GM12878 (cell line): ENCODE measurements at regions not wholly inside any gene's neighbourhood (a gene's known extent, or its start where the extent isn't known, plus 50 kb on each side); places are given as distances from the start of the nearest gene placed in this dataset.

Experiments used
- ATAC-seq: fragments of 200-7000 bp; cut with Tn5 transposase; 3 replicates; pipeline ENCODE4 v1.9.1; 2020; ENCODE audit warnings: mild to moderate bottlenecking, moderate library complexity
- BruUV-seq: library from RNA; stranded (reverse); fragments of 400-500 nt; replicated peaks from 2 replicates; lab custom pipeline; 2021; lab: Mats Ljungman, UMichigan
- CTCF ChIA-PET: fragments of 300-600 bp; sonication (Branson Sonifier 250); formaldehyde crosslinking; extraction: SDS; loops from one replicate; lab custom pipeline; 2021; ENCODE audit warnings: inconsistent platforms; lab: Yijun Ruan, JAX
- POLR2A ChIA-PET: fragments of 350-600 bp; formaldehyde crosslinking; extraction: SDS; loops from one replicate; lab custom pipeline; 2021; ENCODE audit warnings: inconsistent platforms; lab: Charles Lee
- RAD21 ChIA-PET: fragments of 300-600 bp; sonication (Branson Sonifier 250); formaldehyde crosslinking; loops from one replicate; lab custom pipeline; 2023; ENCODE audit warnings: antibody characterized with exemption; ENCODE audit not compliant: unreplicated experiment; lab: Charles Lee
- SMC1A ChIA-PET: fragments of 300-600 bp; sonication (Branson Sonifier 250); formaldehyde crosslinking; loops from one replicate; lab custom pipeline; 2023; ENCODE audit not compliant: unreplicated experiment, uncharacterized antibody; lab: Charles Lee
- DNase-seq: peaks from one replicate; pipeline ENCODE4 v3.0.0-alpha.2; 2011; ENCODE audit warnings: low read depth, low spot score
- FAIRE-seq: peaks from 3 replicates; lab custom pipeline; 2011; peaks lifted over from hg19 to GRCh38; lab: Jason Lieb, UNC
- H2AFZ ChIP-seq: 2 replicates; pipeline ENCODE4 v1.6.0; 2011; ENCODE audit warnings: low read depth, low read length, control low read depth; ENCODE audit not compliant: control insufficient read depth
- H3K27ac ChIP-seq: 2 replicates; pipeline ENCODE4 v1.5.1; 2011; ENCODE audit warnings: control low read depth; ENCODE audit not compliant: control insufficient read depth, insufficient read depth
- H3K27me3 ChIP-seq, 2 experiments: replicated peaks in 1 of 2; 2 replicates each; pipeline versions ENCODE4 v1.6.0 to v1.6.1; 2011; ENCODE audit warnings: low read length in 1 of 2; ENCODE audit not compliant: control insufficient read depth in 2 of 2, insufficient read depth in 2 of 2
- H3K36me3 ChIP-seq, 2 experiments: 2 replicates each; pipeline ENCODE4 v1.5.1; 2011; ENCODE audit warnings: low read length in 1 of 2; ENCODE audit not compliant: control insufficient read depth in 2 of 2, insufficient read depth in 2 of 2
- H3K4me1 ChIP-seq: 2 replicates; pipeline ENCODE4 v1.6.1; 2011; ENCODE audit warnings: mild to moderate bottlenecking, low read length, moderate library complexity, mixed read lengths; ENCODE audit not compliant: control insufficient read depth, insufficient read depth
- H3K4me2 ChIP-seq: 2 replicates; pipeline ENCODE4 v1.6.0; 2011; ENCODE audit warnings: control low read depth; ENCODE audit not compliant: control insufficient read depth, insufficient read depth
- H3K4me3 ChIP-seq: fragments of 200-600 bp; sonication (generic); 2 replicates; pipeline ENCODE4 v1.5.1; 2016
- H3K79me2 ChIP-seq: 2 replicates; pipeline ENCODE4 v1.6.0; 2011; ENCODE audit warnings: low read length; ENCODE audit not compliant: control insufficient read depth, insufficient read depth
- H3K9ac ChIP-seq: 2 replicates; pipeline ENCODE4 v1.8.0; 2011; ENCODE audit warnings: low read length, control low read depth, mixed read lengths; ENCODE audit not compliant: control insufficient read depth, insufficient read depth
- H3K9me3 ChIP-seq: replicated peaks from 3 replicates; pipeline ENCODE4 v1.5.1; 2011; ENCODE audit warnings: mild to moderate bottlenecking, low read length; ENCODE audit not compliant: control insufficient read depth, insufficient read depth
- H4K20me1 ChIP-seq: 2 replicates; pipeline ENCODE4 v1.6.0; 2011; ENCODE audit not compliant: control insufficient read depth, insufficient read depth
- CHD4 ChIP-seq: fragments of 200-600 bp; sonication (generic); IDR thresholded peaks from 2 replicates; pipeline ENCODE4 v1.6.1; 2016; ENCODE audit warnings: mild to moderate bottlenecking
- CREB1 ChIP-seq: IDR thresholded peaks from 2 replicates; pipeline ENCODE4 v1.6.1; 2012; ENCODE audit warnings: low read depth, mild to moderate bottlenecking, inconsistent platforms
- MYC ChIP-seq: IDR thresholded peaks from 2 replicates; pipeline ENCODE4 v1.6.1; 2011; ENCODE audit warnings: mild to moderate bottlenecking, low read length, moderate library complexity, inconsistent platforms; ENCODE audit not compliant: insufficient read depth, insufficient replicate concordance, insufficient read length, severe bottlenecking
- PAX5 ChIP-seq: IDR thresholded peaks from 2 replicates; pipeline ENCODE4 v1.6.1; 2011; ENCODE audit warnings: low read depth, low read length, borderline replicate concordance
- POLR2A ChIP-seq: IDR thresholded peaks from 2 replicates; pipeline ENCODE4 v1.6.1; 2011; ENCODE audit warnings: low read depth, mild to moderate bottlenecking, low read length
- RAD21 ChIP-seq: IDR thresholded peaks from 2 replicates; pipeline ENCODE4 v1.6.1; 2011; ENCODE audit warnings: mild to moderate bottlenecking, low read depth, low read length, moderate library complexity; ENCODE audit not compliant: insufficient read depth
- SIN3A ChIP-seq: IDR thresholded peaks from 2 replicates; pipeline ENCODE4 v1.6.1; 2012; ENCODE audit warnings: low read depth, low read length, improper control_type of control experiment
- TCF12 ChIP-seq: IDR thresholded peaks from 2 replicates; pipeline ENCODE4 v1.6.1; 2011; ENCODE audit warnings: low read depth, mild to moderate bottlenecking, low read length
- ZSCAN29 ChIP-seq: fragments of 450-650 bp; IDR thresholded peaks from 2 replicates; pipeline ENCODE4 v1.6.1; 2017; ENCODE audit warnings: mild to moderate bottlenecking, moderate library complexity
- WGBS: methylation state at CpG from one replicate; pipeline ENCODE4 v1.1.6; 2016; ENCODE audit warnings: low lambda C conversion rate; ENCODE audit not compliant: insufficient replicate concordance, insufficient coverage; ENCODE audit errors: missing lambda C conversion rate; 5-methylcytosine and 5-hydroxymethylcytosine counted together
- in situ Hi-C: fragments of 300-500 bp; cut with MboI; formaldehyde crosslinking; loops from 9 replicates; pipeline ENCODE4 v1.14.3; 2018; ENCODE audit warnings: mixed read lengths
- intact Hi-C: fragments of 100-400 bp; cut with micrococcal nuclease; formaldehyde crosslinking; loops from one replicate; pipeline ENCODE4 v1.14.2; 2022; ENCODE audit not compliant: unreplicated experiment
- TF ChIP-seq, protein P1 (sequence below), 3 experiments: IDR thresholded peaks in 2 of 3; conservative IDR thresholded peaks in 1 of 3; 2 replicates each; pipeline ENCODE4 v1.5.1; 2011; ENCODE audit warnings: low read depth in 3 of 3, low read length in 3 of 3, mild to moderate bottlenecking in 3 of 3, control low read depth in 2 of 3, moderate library complexity in 2 of 3, inconsistent platforms in 1 of 3, mixed read lengths in 1 of 3; ENCODE audit not compliant: control insufficient read depth in 2 of 3, insufficient read depth in 1 of 3; ENCODE audit errors: extremely low read depth in 1 of 3

DNA sequence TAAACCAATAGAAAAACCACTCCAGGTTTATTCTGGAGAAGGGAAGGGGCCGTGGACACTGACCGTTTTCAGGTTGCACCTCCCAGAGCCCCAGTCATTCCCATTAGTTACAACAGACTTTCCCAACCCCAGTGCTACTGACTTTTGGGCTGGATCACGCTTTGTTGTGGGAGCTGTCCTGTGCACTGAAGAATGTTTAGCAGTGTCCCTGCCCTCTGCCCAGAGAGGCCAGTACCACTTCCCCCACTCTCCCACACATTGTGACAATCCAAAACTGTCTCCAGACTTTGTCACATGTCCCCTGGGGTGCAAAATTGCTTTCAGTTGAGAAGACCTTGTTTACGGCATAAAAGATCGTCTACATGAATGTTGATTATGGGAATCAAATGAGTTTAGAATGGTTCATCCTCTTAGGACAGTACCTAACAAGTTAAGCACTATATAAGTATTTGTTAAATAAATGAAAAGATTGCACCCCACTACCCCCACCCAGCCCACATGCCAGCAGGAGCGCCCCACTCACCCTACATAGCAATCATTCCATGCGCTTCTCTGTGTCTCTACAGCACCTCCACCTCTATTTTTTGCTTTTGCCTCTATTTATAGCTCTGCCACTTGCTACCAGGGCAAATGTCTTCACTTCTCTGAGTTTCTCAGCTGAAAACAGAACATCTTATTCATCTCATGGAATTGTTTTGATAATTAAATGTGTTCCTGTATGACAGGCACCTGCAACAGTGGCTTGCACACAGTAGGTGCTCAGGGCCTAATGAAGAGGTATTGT is 104.9 kb downstream of the AXIN2 start:
- ChIA-PET SMC1A (interaction anchor here (0.7 to 1.6 kb wide), 4 partner anchors 99 to 340 kb away, joined by 3 to 4 read pairs (median 3); no protein-coding TSS in a partner anchor), POLR2A (no interaction called here), RAD21 (interaction anchor here (1.1 to 1.7 kb wide), 2 partner anchors 99 to 162 kb away, joined by 4 to 6 read pairs; no protein-coding TSS in a partner anchor), CTCF (interaction anchor here (1.0 to 1.3 kb wide), 2 partner anchors 83 to 709 kb away, joined by 3 to 4 read pairs; no protein-coding TSS in a partner anchor)
- no peak overlapping the region for H3K4me2 ChIP-seq
- H3K4me3 ChIP-seq, result no peak overlapping the region
- H3K9me3 ChIP-seq, result no peaks in the 10 kb centered on the region
- in situ Hi-C loops (no loop called here), intact Hi-C loops (loop anchor here (5.0 kb wide), 1 partner anchor 101 kb away; no protein-coding TSS in a partner anchor)
- H3K36me3 ChIP-seq, result no peaks in the 10 kb centered on the region
- no peak for ATAC-seq
- no peak for FAIRE-seq
- BruUV-seq, result no TSS peak
- TF ChIP-seq MYC (no peak), ZSCAN29 (no peak), PAX5 (no peak), SIN3A (no peak)
- 30% methylated on average over 7 of the region's 7 CpGs for WGBS
- H3K4me1 ChIP-seq, result no peaks in the 10 kb centered on the region
- H3K27me3 ChIP-seq, result no peaks in the 10 kb centered on the region
- no peak for DNase-seq
- H3K27ac ChIP-seq, result no peak overlapping the region
- no peaks in the 10 kb centered on the region for H4K20me1 ChIP-seq
- no peak overlapping the region for H3K9ac ChIP-seq
- no peak overlapping the region for H2AFZ ChIP-seq
- no peaks in the 10 kb centered on the region for H3K79me2 ChIP-seq

DNA sequence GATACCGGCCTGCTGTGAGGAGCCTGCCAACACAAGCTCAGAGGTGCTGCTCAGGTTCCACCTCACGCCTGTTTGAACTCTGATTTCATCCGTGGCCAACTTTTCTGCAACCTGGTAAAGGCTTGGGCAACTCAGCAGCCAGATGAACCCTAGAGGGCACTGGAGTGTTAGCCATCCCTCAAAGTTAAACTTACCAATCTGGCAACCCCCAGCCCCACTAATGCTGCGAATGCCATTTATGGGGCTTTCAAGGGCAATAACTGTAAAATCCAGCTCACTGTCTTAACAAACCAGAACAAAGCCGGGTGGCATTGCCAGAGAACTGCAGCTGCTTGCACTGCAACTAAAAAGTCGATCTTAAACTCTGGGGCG is 105.5 kb downstream of the AXIN2 start:
- DNase-seq, result no peak
- intact Hi-C loops, result loop anchor here (5.0 kb wide), 1 partner anchor 101 kb away; no protein-coding TSS in a partner anchor
- Histone ChIP-seq H3K9ac (no peak overlapping the region), H4K20me1 (no peaks in the 10 kb centered on the region), H3K4me3 (no peak overlapping the region), H3K79me2 (no peaks in the 10 kb centered on the region), H3K36me3 (no peaks in the 10 kb centered on the region)
- ChIA-PET SMC1A (interaction anchor here (0.7 to 1.6 kb wide), 2 partner anchors 100 to 336 kb away, joined by 3 to 4 read pairs; no protein-coding TSS in a partner anchor), RAD21 (interaction anchor here (1.1 to 1.7 kb wide), 2 partner anchors 100 to 162 kb away, joined by 4 to 6 read pairs; no protein-coding TSS in a partner anchor)
- no peak for FAIRE-seq
- no peak for TF ChIP-seq CHD4
- no peak for TF ChIP-seq POLR2A
- peak; percentile 41; the same call in 1 of the 2 replicates for TF ChIP-seq RAD21
- TF ChIP-seq, protein P1, sequence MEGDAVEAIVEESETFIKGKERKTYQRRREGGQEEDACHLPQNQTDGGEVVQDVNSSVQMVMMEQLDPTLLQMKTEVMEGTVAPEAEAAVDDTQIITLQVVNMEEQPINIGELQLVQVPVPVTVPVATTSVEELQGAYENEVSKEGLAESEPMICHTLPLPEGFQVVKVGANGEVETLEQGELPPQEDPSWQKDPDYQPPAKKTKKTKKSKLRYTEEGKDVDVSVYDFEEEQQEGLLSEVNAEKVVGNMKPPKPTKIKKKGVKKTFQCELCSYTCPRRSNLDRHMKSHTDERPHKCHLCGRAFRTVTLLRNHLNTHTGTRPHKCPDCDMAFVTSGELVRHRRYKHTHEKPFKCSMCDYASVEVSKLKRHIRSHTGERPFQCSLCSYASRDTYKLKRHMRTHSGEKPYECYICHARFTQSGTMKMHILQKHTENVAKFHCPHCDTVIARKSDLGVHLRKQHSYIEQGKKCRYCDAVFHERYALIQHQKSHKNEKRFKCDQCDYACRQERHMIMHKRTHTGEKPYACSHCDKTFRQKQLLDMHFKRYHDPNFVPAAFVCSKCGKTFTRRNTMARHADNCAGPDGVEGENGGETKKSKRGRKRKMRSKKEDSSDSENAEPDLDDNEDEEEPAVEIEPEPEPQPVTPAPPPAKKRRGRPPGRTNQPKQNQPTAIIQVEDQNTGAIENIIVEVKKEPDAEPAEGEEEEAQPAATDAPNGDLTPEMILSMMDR (IDR thresholded peaks at IDR 0.05 in 2 of 3, conservative IDR thresholded peaks at IDR 0.05 in 1 of 3; ENCODE audit: control insufficient read depth in 2 of 3, extremely low read depth in 1 of 3, insufficient read depth in 1 of 3, low read depth in 3 of 3, low read length in 3 of 3), result peak in 2 of 3 experiments; percentile 26 to 37; a peak in 2 of 6 replicates
- TF ChIP-seq TCF12, result no peak
- no peak for TF ChIP-seq CREB1
- TF ChIP-seq, all 136 proteins: peak for 2
- Histone ChIP-seq H2AFZ (no peak overlapping the region), H3K9me3 (no peaks in the 10 kb centered on the region), H3K27me3 (no peaks in the 10 kb centered on the region), H3K4me2 (no peak overlapping the region), H3K4me1 (no peaks in the 10 kb centered on the region), H3K27ac (no peak overlapping the region)
- BruUV-seq, result no TSS peak
- ATAC-seq, result peak; percentile 48; the same call in 1 of the 3 replicates
- CTCF ChIA-PET, result interaction anchor here (0.8 to 1.3 kb wide), 3 partner anchors 17 to 710 kb away, joined by 3 to 4 read pairs (median 3); no protein-coding TSS in a partner anchor
- POLR2A ChIA-PET, result no interaction called here
- in situ Hi-C loops, result no loop called here
- WGBS, result 14% methylated on average over 7 of the region's 7 CpGs
